GF-D8 (cell line): ENCODE measurements at regions not wholly inside any gene's neighbourhood (a gene's known extent, or its start where the extent isn't known, plus 50 kb on each side); places are given as distances from the start of the nearest gene placed in this dataset.
"Not testable (repeated sequence)": the region's sequence is repeated elsewhere in the genome, so short reads cannot be mapped to it uniquely, and the experiment has no call there.

Experiments
- DNase-seq: peaks from one replicate; lab custom pipeline; 2025; lab: John Stamatoyannopoulos, UW

DNA sequence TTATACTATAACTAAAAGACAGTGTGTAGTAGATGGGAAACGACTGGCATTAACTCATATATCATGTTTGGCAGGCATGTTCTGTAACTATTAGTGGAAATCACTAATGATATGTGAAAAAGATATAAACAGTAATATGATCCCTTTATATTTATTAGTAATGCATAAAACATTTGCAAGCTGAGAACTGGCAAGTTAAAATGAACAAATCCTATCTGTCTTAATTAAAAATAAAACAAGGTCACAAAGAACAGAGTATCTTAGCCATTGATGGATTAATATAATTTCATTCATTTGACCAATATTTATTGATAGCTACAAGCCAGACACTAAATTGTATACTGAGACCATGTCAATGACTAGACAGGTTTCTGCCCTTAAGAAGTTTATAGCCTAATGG is 154.5 kb downstream of the CRPPA start:
- DNase-seq = no peak

GRCh38 chr7:16266470-16266869 is 154.9 kb downstream of the CRPPA start:
- DNase-seq = not testable (repeated sequence)

GRCh38 chr7:16265863-16266458 is 155.4 kb downstream of the CRPPA start:
- DNase-seq = no peak

DNA sequence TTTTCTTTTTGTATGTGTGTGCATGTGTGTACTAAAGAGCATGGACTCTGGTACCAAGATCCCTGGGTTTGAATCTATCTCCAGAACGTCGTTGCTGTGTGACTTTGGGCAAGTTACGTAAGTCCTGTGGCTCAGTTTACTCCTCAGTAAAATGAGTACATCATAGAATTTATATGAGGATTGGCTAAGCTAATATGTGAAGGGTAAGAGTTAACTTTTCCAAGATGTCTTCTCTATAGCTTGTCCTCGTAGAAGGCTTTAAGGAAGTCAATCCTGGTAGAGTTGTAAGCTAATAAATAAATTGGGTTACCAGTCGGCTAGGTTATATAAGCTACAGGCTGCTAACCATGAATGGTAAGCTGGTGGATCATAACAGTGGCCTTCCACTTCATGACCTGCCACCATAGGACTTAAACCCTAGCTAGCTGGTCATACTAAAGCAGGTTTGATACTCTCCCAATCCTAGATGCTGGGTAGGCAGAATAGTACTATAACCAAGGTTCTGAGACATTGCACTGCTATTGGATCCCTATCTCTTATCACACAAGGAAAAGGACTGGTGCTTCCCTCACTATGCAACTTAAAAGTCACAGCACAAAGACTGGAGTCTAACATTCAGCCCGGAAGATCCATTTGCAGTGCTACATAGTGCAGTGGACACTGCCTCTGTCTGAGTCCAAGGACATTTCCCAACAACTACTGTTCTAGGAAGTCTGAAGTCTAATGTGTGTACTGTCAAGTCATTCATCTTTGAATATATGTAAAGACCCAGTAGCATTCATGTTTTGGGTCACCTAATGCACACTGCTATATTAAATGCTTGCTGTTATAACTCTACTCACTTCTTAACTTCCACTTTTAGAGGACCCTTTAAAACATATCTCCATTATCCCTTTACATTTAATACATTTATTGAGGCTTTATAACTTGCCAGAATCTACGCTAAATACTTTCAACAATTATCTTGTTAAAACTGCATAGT is 156.2 kb downstream of the CRPPA start:
- DNase-seq = no peak

DNA sequence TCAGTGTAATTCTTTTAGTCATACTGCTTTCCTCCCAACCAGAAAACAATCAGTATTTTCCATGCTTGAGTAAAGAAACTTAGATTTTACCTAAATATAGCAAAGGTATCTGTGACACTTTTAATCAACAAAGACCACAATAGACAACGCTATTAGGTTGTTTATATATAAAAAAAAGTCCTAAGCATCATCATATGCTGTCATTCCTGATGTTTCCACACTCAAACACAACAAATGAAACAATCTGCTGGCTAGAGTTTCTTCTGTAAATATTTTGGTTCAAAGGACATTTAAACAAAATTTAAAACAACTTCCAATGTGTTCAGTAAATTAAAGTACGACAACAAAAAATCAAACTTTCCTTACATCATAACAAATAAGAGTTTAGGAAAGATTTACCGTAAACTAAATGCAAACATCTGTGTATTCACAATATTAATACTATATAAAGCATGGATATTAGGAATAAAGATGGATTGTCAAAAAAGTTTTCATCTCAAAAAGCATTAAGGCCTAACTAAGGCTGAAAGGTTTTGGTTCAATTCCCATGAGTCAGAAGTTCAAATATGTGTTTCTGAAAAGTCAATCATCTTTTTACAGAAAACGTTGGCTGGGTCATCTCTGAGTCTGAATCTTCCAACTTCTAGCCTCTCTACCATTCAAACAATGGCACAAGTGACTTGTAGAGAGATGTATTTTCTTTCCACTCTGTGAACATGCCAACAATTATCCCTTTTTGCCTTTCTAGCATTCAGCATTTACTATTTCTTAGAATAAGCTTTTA is 157.1 kb downstream of the CRPPA start:
- DNase-seq = no peak

- not testable (repeated sequence) for DNase-seq
Measured at GRCh38 chr7:16263377-16263776, 158.0 kb downstream of the CRPPA start.

- no peak for DNase-seq
Measured at GRCh38 chr7:16261654-16262053, 159.7 kb downstream of the CRPPA start.

DNA sequence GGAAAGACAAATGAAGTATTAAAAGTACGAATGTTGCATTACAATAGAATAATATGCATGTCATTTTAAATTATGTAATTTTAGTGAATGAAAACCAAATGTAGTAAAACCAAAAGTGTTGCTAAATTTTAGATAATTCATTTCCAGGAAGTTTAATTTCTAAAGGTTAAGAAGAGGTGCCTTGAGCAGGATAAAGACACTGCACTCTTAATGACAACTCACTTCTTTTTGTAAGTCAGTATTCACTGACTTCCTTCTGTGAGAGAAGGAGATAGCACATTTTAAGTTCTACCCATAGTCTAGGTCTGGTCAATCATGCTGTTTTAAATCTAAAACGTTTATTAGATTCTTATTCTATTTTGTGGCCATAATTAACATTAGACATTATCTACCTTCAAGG is 160.2 kb downstream of the CRPPA start:
- DNase-seq = no peak

GRCh38 chr7:16260236-16260728 is 161.1 kb downstream of the CRPPA start:
- DNase-seq = no peak

DNA sequence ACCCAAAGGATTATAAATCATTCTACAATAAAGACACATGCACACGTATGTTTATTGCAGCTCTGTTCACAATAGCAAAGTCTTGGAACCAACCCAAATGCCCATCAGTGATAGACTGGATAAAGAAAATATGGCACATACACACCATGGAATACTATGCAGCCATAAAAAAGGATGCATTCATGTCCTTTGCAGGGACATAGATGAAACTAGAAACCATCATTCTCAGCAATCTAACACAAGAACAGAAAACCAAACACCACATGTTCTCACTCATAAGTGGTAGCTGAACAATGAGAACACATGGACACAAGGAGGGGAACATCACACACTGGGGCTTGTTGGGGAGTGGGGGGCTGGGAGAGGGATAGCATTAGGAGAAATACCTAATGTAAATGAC is 164.9 kb downstream of the CRPPA start:
- not testable (repeated sequence) for DNase-seq

- DNase-seq = not testable (repeated sequence)
Measured at GRCh38 chr7:16255952-16256351, 165.4 kb downstream of the CRPPA start.

DNA sequence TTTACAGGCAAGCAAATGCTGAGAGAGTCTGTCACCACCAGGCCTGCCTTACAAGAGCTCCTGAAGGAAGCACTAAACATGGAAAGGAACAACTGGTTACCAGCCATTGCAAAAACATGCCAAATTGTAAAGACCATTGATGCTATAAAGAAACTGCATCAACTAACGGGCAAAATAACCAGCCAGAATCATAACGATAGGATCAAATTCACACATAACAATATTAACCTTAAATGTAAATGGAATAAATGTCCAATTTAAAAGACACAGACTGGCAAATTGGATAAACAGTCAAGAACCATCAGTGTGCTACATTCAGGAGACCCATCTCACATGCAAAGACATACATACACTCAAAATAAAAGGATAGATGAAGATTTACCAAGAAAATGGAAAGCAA is 170.7 kb downstream of the CRPPA start:
- not testable (repeated sequence) for DNase-seq

GRCh38 chr7:16249204-16249603 is 172.1 kb downstream of the CRPPA start:
- not testable (repeated sequence) for DNase-seq

DNA sequence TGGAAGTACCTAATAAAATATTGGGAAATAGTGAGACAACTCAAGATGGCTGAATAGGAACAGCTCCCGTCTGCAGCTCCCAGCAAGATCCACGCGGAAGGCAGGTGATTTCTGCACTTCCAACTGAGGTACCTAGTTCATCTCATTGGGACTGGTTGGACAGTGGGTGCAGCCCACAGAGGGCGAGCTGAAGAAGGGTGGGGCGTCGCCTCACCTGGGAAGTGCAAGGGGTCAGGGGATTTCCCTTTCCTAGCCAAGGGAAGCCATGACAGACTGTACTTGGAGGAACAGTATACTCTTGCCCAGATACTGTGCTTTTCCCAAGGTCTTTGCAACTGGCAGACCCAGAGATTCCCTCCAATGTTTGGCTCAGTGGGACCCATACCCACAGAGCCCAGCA is 172.8 kb downstream of the CRPPA start:
- DNase-seq = not testable (repeated sequence)

- no peak for DNase-seq
Measured at GRCh38 chr7:16244469-16244868, 176.9 kb downstream of the CRPPA start.

DNA sequence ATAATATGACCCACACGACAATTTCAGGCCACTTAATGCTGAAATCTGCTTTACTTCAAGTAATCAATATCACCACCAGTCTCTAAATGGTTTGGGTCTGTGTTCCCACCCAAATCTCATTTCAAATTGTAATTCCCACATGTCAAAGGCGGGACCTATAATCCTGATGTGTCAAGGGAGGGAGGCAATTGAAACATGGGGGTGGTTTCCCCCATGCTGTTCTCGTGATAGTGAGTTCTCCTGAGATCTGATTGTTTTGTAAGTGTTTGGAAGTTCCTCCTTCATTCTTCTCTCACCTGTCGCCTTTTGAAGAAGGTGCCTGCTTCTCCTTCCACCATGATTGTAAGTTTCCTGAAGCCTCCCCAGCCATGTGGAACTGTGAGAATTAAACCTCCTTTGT is 178.4 kb downstream of the CRPPA start:
- no peak for DNase-seq

- DNase-seq = no peak
Measured at GRCh38 chr7:16241017-16241416, 180.3 kb downstream of the CRPPA start.

DNA sequence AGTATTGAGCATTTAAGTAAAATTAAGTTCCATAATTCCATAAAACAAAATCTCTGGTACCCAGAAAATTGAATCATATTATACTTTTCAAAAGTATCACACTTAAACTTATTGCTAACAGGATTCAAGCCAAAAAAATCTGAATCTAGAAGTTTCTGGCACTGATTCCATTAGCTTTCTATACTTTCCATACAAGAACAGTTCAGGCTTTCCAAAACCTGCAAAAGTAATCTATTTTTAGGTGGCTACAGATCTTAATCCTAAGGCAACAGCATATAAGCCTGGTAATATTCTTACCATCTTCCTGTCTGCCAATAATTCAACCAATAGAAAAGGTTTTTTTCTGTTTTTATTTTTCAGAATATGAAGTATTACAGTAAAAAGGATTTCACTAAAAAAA is 185.0 kb downstream of the CRPPA start:
- DNase-seq = no peak

- no peak for DNase-seq
Measured at GRCh38 chr7:16235147-16236114, 185.9 kb downstream of the CRPPA start.

DNA sequence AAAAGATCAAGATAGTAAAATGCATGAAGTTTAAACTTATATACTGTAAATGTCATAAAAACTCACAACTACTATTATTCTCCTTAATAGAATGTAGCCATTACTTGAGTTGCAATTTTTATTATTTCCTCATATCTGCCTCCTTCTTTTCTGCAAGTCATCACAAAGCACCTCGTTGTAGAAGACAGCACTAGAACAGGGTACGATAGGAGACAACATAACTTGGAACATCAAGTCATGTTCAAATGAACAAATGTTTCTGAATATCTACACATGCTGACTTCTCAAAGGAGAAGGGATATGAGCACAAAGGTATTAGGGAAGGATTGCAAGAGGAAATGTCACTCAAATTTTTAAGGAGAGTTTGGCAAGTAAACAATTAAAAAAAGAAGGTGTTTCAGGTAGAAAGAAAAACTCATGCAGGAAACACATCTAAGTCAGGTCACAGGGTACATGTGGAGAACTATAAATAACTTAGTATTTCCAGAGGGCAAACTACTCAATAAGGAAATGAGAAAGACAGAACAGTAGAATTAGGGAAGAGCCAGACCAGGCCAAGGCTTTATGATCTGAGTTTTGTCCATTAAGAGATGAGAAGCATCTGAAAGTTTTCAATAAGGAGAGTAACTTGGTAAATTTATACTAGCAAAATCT is 186.7 kb downstream of the CRPPA start:
- no peak for DNase-seq

DNA sequence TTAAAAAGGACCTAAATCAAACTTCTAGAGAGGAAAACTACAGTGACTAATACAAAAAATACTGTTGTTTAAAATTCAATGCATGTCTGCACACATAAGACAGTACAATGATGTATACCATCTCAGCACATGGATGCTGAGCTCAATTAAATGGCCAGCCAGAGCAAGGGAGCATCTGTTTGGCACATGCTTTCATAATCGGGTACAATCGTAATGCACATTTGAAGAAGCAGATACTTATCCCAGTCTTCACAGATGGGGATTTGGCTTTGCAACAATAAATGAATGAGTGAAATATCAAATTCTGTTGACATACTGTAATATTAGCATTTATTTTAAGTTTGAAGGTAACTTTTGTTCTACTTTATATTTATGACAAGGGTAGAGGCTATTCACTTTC is 187.8 kb downstream of the CRPPA start:
- DNase-seq = no peak
